ENCODE measurements at regions not wholly inside any gene's neighbourhood (a gene's known extent, or its start where the extent isn't known, plus 50 kb on each side); places are given as distances from the start of the nearest gene placed in this dataset.

GRCh38 chr11:87976009-87976408, 199.2 kb downstream of the RAB38 start:
- TF ChIP-seq CTCF (IDR thresholded peaks at IDR 0.05) (no peak), EP300 (IDR thresholded peaks at IDR 0.05) (no peak)

All from gastroesophageal sphincter (tissue), 3 donors.